Upper lobe of right lung (tissue), 1 donor: ENCODE measurements at regions not wholly inside any gene's neighbourhood (a gene's known extent, or its start where the extent isn't known, plus 50 kb on each side); places are given as distances from the start of the nearest gene placed in this dataset.

ENCODE experiments used
- ATAC-seq: fragments of 200-7000 bp; cut with Tn5 transposase; one replicate; pipeline ENCODE4 v1.9.1; 2020; ENCODE audit warnings: mild to moderate bottlenecking, moderate library complexity
- DNase-seq: peaks from one replicate; pipeline ENCODE4 v3.0.0-alpha.2; 2020
- H3K27ac ChIP-seq: fragments of 200-600 bp; one replicate; pipeline ENCODE4 v1.8.0; 2022
- H3K27me3 ChIP-seq: fragments of 200-600 bp; one replicate; pipeline ENCODE4 v1.8.0; 2022; ENCODE audit warnings: mild to moderate bottlenecking
- H3K36me3 ChIP-seq: fragments of 200-600 bp; one replicate; pipeline ENCODE4 v1.8.0; 2022
- H3K4me1 ChIP-seq: fragments of 200-600 bp; one replicate; pipeline ENCODE4 v1.8.0; 2022
- H3K4me3 ChIP-seq: fragments of 200-600 bp; one replicate; pipeline ENCODE4 v1.8.0; 2022; ENCODE audit warnings: mild to moderate bottlenecking
- H3K9me3 ChIP-seq: fragments of 200-600 bp; one replicate; pipeline ENCODE4 v1.8.0; 2022
- CTCF ChIP-seq: fragments of 200-600 bp; IDR thresholded peaks from one replicate; pipeline ENCODE4 v1.8.0; 2022; ENCODE audit warnings: antibody characterized with exemption
- intact Hi-C: fragments of 100-400 bp; cut with DNase I; formaldehyde crosslinking; loops from one replicate; pipeline ENCODE4 v1.11.0; 2022
- donor health status: DM: no; HTN: yes; CAD: no; lungs with severe emphysema.

- no peak for TF ChIP-seq CTCF
- Histone ChIP-seq H3K4me3 (no peak overlapping the region), H3K27me3 (no peaks in the 10 kb centered on the region), H3K27ac (no peak overlapping the region), H3K4me1 (no peaks in the 10 kb centered on the region), H3K9me3 (no peaks in the 10 kb centered on the region), H3K36me3 (no peaks in the 10 kb centered on the region)
- DNase-seq: no peak
- no peak for ATAC-seq
- intact Hi-C loops: no loop called here
Observed at GRCh38 chr4:165634766-165635165, 238.3 kb upstream of the TLL1 start.

GRCh38 chr4:165635381-165635780, 237.7 kb upstream of the TLL1 start:
- Histone ChIP-seq H3K36me3 (no peaks in the 10 kb centered on the region), H3K4me3 (no peak overlapping the region), H3K4me1 (no peaks in the 10 kb centered on the region), H3K27ac (no peak overlapping the region), H3K9me3 (no peaks in the 10 kb centered on the region), H3K27me3 (no peaks in the 10 kb centered on the region)
- intact Hi-C loops: no loop called here
- TF ChIP-seq CTCF: no peak
- ATAC-seq (no peak), DNase-seq (no peak)

- no peak overlapping the region for H3K4me3 ChIP-seq
- no peak for TF ChIP-seq CTCF
- DNase-seq (no peak), ATAC-seq (no peak)
- no peak overlapping the region for H3K27ac ChIP-seq
- H3K9me3 ChIP-seq: no peaks in the 10 kb centered on the region
- intact Hi-C loops: no loop called here
- H3K36me3 ChIP-seq: no peaks in the 10 kb centered on the region
- H3K27me3 ChIP-seq: no peaks in the 10 kb centered on the region
- no peaks in the 10 kb centered on the region for H3K4me1 ChIP-seq
Observed at GRCh38 chr4:165635951-165636350, 237.1 kb upstream of the TLL1 start.

- no peaks in the 10 kb centered on the region for H3K4me1 ChIP-seq
- DNase-seq: no peak
- H3K36me3 ChIP-seq: no peaks in the 10 kb centered on the region
- intact Hi-C loops: no loop called here
- no peaks in the 10 kb centered on the region for H3K9me3 ChIP-seq
- no peak overlapping the region for H3K27ac ChIP-seq
- H3K4me3 ChIP-seq: no peak overlapping the region
- H3K27me3 ChIP-seq: no peaks in the 10 kb centered on the region
- no peak for ATAC-seq
- no peak for TF ChIP-seq CTCF
Observed at GRCh38 chr4:165651901-165652300, 221.1 kb upstream of the TLL1 start.

- Histone ChIP-seq H3K27me3 (no peaks in the 10 kb centered on the region), H3K4me1 (no peaks in the 10 kb centered on the region), H3K4me3 (no peak overlapping the region), H3K27ac (no peak overlapping the region), H3K36me3 (no peaks in the 10 kb centered on the region), H3K9me3 (no peaks in the 10 kb centered on the region)
- ATAC-seq (no peak), DNase-seq (no peak)
- TF ChIP-seq CTCF: no peak
- intact Hi-C loops: no loop called here
Observed at GRCh38 chr4:165654556-165654955, 218.5 kb upstream of the TLL1 start.

- no peaks in the 10 kb centered on the region for H3K27me3 ChIP-seq
- H3K4me1 ChIP-seq: no peaks in the 10 kb centered on the region
- no peak for ATAC-seq
- DNase-seq: no peak
- H3K36me3 ChIP-seq: no peaks in the 10 kb centered on the region
- TF ChIP-seq CTCF: no peak
- H3K4me3 ChIP-seq: no peak overlapping the region
- H3K9me3 ChIP-seq: no peaks in the 10 kb centered on the region
- intact Hi-C loops: no loop called here
- H3K27ac ChIP-seq: no peak overlapping the region
Observed at GRCh38 chr4:165656399-165656798, 216.6 kb upstream of the TLL1 start.
